ENCODE measurements at regions not wholly inside any gene's neighbourhood (a gene's known extent, or its start where the extent isn't known, plus 50 kb on each side); places are given as distances from the start of the nearest gene placed in this dataset.

GRCh38 chr7:32279500-32279899 lies 209.3 kb upstream of the PDE1C start:
- TF ChIP-seq POLR2A (IDR thresholded peaks at IDR 0.05) (no peak), CTCF (IDR thresholded peaks at IDR 0.05) (no peak)
